ENCODE measurements at regions not wholly inside any gene's neighbourhood (a gene's known extent, or its start where the extent isn't known, plus 50 kb on each side); places are given as distances from the start of the nearest gene placed in this dataset.

- no peak for TF ChIP-seq ZNF462 (CRISPR knock-in tag; IDR thresholded peaks at IDR 0.05)
- no peak for TF ChIP-seq CTCF (conservative IDR thresholded peaks at IDR 0.05; ENCODE audit: low read depth in 2 of 2)
Measured at GRCh38 chr3:127133971-127134370, 59.0 kb upstream of the PRR23E start (continued).

GRCh38 chr3:127134466-127134865 is 58.5 kb upstream of the PRR23E start:
- no peak overlapping the region for H3K27ac Mint-ChIP-seq
- Histone ChIP-seq H2AFZ (no peak overlapping the region), H3K4me3 (no peak overlapping the region), H4K20me1 (replicated peaks; ENCODE audit: insufficient read depth) (no peaks in the 10 kb centered on the region), H3K4me2 (no peak overlapping the region), H3K27me3 (ENCODE audit: insufficient read depth) (peaks cover 15% of the 10 kb centered on the region), H3K4me1 (ENCODE audit: insufficient read depth) (peaks cover 2% of the 10 kb centered on the region; the same call in 1 of the 2 replicates), H3F3A (replicated peaks; ENCODE audit: low read depth) (no peaks in the 10 kb centered on the region), H3K36me3 (ENCODE audit: insufficient read depth) (no peaks in the 10 kb centered on the region), H3K79me2 (replicated peaks; ENCODE audit: insufficient read depth) (no peaks in the 10 kb centered on the region), H3K9me2 (ENCODE audit: insufficient read depth) (no peaks in the 10 kb centered on the region), H3K27ac (ENCODE audit: low read depth) (no peak overlapping the region)
- H3K36me3 Mint-ChIP-seq (ENCODE audit: low read depth): no peaks in the 10 kb centered on the region
- H3K4me3 Mint-ChIP-seq: peak overlapping the region; percentile 69; the same call in 1 of the 3 replicates
- TF ChIP-seq NANOG (IDR thresholded peaks at IDR 0.05; ENCODE audit: borderline replicate concordance): no peak
- no peak for TF ChIP-seq ZNF331 (CRISPR knock-in tag; IDR thresholded peaks at IDR 0.05; ENCODE audit: low read depth)
- no peak for TF ChIP-seq EZH2 (IDR thresholded peaks at IDR 0.05; ENCODE audit: low read depth, unreplicated experiment)
- TF ChIP-seq REST (IDR thresholded peaks at IDR 0.05; ENCODE audit: unreplicated experiment): no peak
- TF ChIP-seq CREB1 (CRISPR knock-in tag; IDR thresholded peaks at IDR 0.05; ENCODE audit: low read depth): no peak
- TF ChIP-seq JUNB (IDR thresholded peaks at IDR 0.05; ENCODE audit: unreplicated experiment): no peak
- no peak for TF ChIP-seq ZNF114 (CRISPR knock-in tag; IDR thresholded peaks at IDR 0.05)
- TF ChIP-seq CTCF (conservative IDR thresholded peaks at IDR 0.05; ENCODE audit: low read depth in 2 of 2): no peak
- DNase-seq (ENCODE audit: low spot score) (no peak), ATAC-seq (no peak)
- no peaks in the 10 kb centered on the region for H3K9me3 Mint-ChIP-seq
- H3K27me3 Mint-ChIP-seq (ENCODE audit: insufficient read depth, low read depth, poor library complexity): peaks cover 28% of the 10 kb centered on the region
- H3K4me1 Mint-ChIP-seq: peaks cover 25% of the 10 kb centered on the region

All from GM23338 (cell line).